IPS DF 19.7 (cell line): ENCODE measurements at regions not wholly inside any gene's neighbourhood (a gene's known extent, or its start where the extent isn't known, plus 50 kb on each side); places are given as distances from the start of the nearest gene placed in this dataset.

ENCODE experiments used
- DNase-seq: peaks from one replicate; pipeline ENCODE4 v3.0.0-alpha.2; 2013; ENCODE audit warnings: low read depth, low spot score

- no peak for DNase-seq
Observed at GRCh38 chr1:229088711-229089110, 182.2 kb upstream of the RAB4A start.

- no peak for DNase-seq
Observed at GRCh38 chr1:229089586-229090208, 181.2 kb upstream of the RAB4A start.

- DNase-seq: no peak
Observed at GRCh38 chr1:229091721-229092136, 179.2 kb upstream of the RAB4A start.

GRCh38 chr1:229092377-229093237, 178.3 kb upstream of the RAB4A start:
- no peak for DNase-seq

- DNase-seq: no peak
Observed at GRCh38 chr1:229093238-229093540, 177.7 kb upstream of the RAB4A start.

- DNase-seq: peak; percentile 93
Observed at GRCh38 chr1:229093609-229094336, 177.1 kb upstream of the RAB4A start.

- DNase-seq: no peak
Observed at GRCh38 chr1:229094476-229095311, 176.2 kb upstream of the RAB4A start.

- DNase-seq: no peak
Observed at GRCh38 chr1:229095325-229095724, 175.6 kb upstream of the RAB4A start.

GRCh38 chr1:229097356-229097755, 173.6 kb upstream of the RAB4A start:
- no peak for DNase-seq

- DNase-seq: no peak
Observed at GRCh38 chr1:229098361-229098760, 172.6 kb upstream of the RAB4A start.

- no peak for DNase-seq
Observed at GRCh38 chr1:229098903-229099578, 171.9 kb upstream of the RAB4A start.

GRCh38 chr1:229101011-229101871, 169.7 kb upstream of the RAB4A start:
- no peak for DNase-seq

- no peak for DNase-seq
Observed at GRCh38 chr1:229102741-229103391, 168.0 kb upstream of the RAB4A start.

- DNase-seq: no peak
Observed at GRCh38 chr1:229104654-229105053, 166.3 kb upstream of the RAB4A start.

GRCh38 chr1:229105109-229105508, 165.8 kb upstream of the RAB4A start:
- no peak for DNase-seq

GRCh38 chr1:229105822-229106525, 164.9 kb upstream of the RAB4A start:
- no peak for DNase-seq

- no peak for DNase-seq
Observed at GRCh38 chr1:229106526-229107125, 164.3 kb upstream of the RAB4A start.

- no peak for DNase-seq
Observed at GRCh38 chr1:229107304-229107815, 163.6 kb upstream of the RAB4A start.
